ENCODE measurements at regions not wholly inside any gene's neighbourhood (a gene's known extent, or its start where the extent isn't known, plus 50 kb on each side); places are given as distances from the start of the nearest gene placed in this dataset.

GRCh38 chr18:42178376-42179080, 223.5 kb downstream of the PIK3C3 start:
- Histone ChIP-seq H3K27me3 (no peaks in the 10 kb centered on the region), H3K4me3 (no peak overlapping the region), H3K4me1 (no peaks in the 10 kb centered on the region), H3K36me3 (ENCODE audit: low read depth, missing control alignments) (no peaks in the 10 kb centered on the region), H3K9me3 (no peaks in the 10 kb centered on the region), H3K27ac (no peak overlapping the region)
- DNase-seq = no peak
- intact Hi-C loops (cut with DNase I; ENCODE audit: low total_unique reads) = no loop called here
- TF ChIP-seq CTCF (IDR thresholded peaks at IDR 0.05) = no peak
- no peak for TF ChIP-seq POLR2A (IDR thresholded peaks at IDR 0.05)
- WGBS, 2 donors = 62 to 75% methylated on average over 1 of the region's 1 CpG

GRCh38 chr18:42179542-42180121, 224.6 kb downstream of the PIK3C3 start:
- H3K9me3 ChIP-seq = no peaks in the 10 kb centered on the region
- H3K36me3 ChIP-seq (ENCODE audit: low read depth, missing control alignments) = no peaks in the 10 kb centered on the region
- no peak overlapping the region for H3K27ac ChIP-seq
- H3K4me1 ChIP-seq = no peaks in the 10 kb centered on the region
- intact Hi-C loops (cut with DNase I; ENCODE audit: low total_unique reads) = no loop called here
- TF ChIP-seq CTCF (IDR thresholded peaks at IDR 0.05) = no peak
- no peak for TF ChIP-seq POLR2A (IDR thresholded peaks at IDR 0.05)
- H3K27me3 ChIP-seq = no peaks in the 10 kb centered on the region
- no peak for DNase-seq
- H3K4me3 ChIP-seq = no peak overlapping the region
- WGBS, 2 donors = 63 to 65% methylated on average over 6 of the region's 6 CpGs

GRCh38 chr18:42181474-42181873, 226.4 kb downstream of the PIK3C3 start:
- Histone ChIP-seq H3K36me3 (ENCODE audit: low read depth, missing control alignments) (no peaks in the 10 kb centered on the region), H3K27ac (no peak overlapping the region), H3K4me1 (no peaks in the 10 kb centered on the region), H3K4me3 (no peak overlapping the region), H3K27me3 (no peaks in the 10 kb centered on the region), H3K9me3 (no peaks in the 10 kb centered on the region)
- intact Hi-C loops (cut with DNase I; ENCODE audit: low total_unique reads) = no loop called here
- TF ChIP-seq POLR2A (IDR thresholded peaks at IDR 0.05) = no peak
- no peak for TF ChIP-seq CTCF (IDR thresholded peaks at IDR 0.05)
- WGBS, 2 donors = 56 to 71% methylated on average over 3 of the region's 3 CpGs
- DNase-seq = no peak

- H3K36me3 ChIP-seq (ENCODE audit: low read depth, missing control alignments) = no peaks in the 10 kb centered on the region
- H3K9me3 ChIP-seq = no peaks in the 10 kb centered on the region
- H3K4me1 ChIP-seq = no peaks in the 10 kb centered on the region
- no peaks in the 10 kb centered on the region for H3K27me3 ChIP-seq
- intact Hi-C loops (cut with DNase I; ENCODE audit: low total_unique reads) = no loop called here
- H3K27ac ChIP-seq = no peak overlapping the region
- WGBS, 2 donors = 83 to 85% methylated on average over 7 of the region's 7 CpGs
- TF ChIP-seq CTCF (IDR thresholded peaks at IDR 0.05) (no peak), POLR2A (IDR thresholded peaks at IDR 0.05) (no peak)
- H3K4me3 ChIP-seq = no peak overlapping the region
- DNase-seq = no peak
Observed at GRCh38 chr18:42182728-42183700, 228.0 kb downstream of the PIK3C3 start.

All from testis (tissue), 2 donors.